ENCODE measurements at regions not wholly inside any gene's neighbourhood (a gene's known extent, or its start where the extent isn't known, plus 50 kb on each side); places are given as distances from the start of the nearest gene placed in this dataset.
"Not testable (repeated sequence)": the region's sequence is repeated elsewhere in the genome, so short reads cannot be mapped to it uniquely, and the experiment has no call there.

DNA sequence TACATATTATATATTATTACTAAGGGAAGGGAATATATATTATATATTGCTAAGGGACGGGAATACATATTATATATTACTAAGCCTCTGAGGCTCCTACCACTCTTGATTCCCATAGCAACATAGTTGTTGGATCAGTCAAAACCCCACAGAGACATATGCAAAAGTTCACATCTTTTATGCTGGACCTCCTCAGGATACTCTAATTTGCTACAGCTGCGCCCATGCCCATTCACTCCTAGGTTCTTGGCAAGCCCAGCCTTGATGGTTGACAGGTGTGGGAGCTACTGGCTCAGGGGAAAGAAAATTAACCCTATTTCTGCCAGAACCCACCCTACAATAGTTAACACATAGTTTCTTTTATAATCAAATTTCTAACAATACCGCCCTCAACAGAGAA lies 752.2 kb downstream of the TTLL7 start:
- DNase-seq (ENCODE audit: low read depth); H3K4me3 ChIP-seq (ENCODE audit: low read depth, low read length): not testable (repeated sequence)

DNA sequence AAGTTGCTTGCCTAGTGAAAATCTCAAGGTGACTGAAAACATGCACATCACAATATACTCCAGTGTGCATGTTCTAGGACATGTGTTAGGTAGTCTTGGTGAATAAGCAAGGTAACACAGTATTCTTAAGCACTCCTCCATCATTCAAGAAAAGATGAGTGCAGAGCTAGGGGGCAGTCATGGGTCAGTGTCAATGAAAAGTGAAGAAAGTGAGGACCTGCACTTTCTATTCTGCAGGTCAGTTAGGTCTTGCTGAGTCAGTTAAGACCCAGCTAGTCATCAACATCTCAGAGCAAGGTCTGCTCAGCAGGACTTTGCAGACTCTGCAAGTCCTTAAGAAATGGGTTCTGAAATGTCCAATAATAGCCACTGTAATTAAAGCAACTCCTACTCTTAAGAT lies 754.1 kb downstream of the TTLL7 start:
- H3K4me3 ChIP-seq (ENCODE audit: low read depth, low read length): not testable (repeated sequence)
- peak; percentile 6 for DNase-seq (ENCODE audit: low read depth)

DNA sequence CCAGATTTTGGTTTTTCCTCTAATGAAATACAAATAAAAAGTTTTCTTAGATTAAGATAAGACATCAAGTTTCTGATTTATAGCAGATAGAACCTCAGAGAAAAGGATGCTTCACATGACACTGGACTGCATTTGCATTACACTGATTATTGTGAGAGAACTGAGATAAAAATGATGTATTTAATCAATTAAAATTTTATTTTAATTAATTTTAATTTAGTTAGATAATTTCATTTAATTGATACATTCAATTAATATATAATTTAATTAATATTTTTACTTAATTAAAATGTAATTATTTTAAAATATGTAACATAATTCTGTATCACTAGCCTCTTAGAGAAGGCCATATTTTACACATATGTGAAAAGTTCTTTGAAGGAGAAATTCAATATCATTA lies 759.4 kb downstream of the TTLL7 start:
- not testable (repeated sequence) for DNase-seq (ENCODE audit: low read depth); H3K4me3 ChIP-seq (ENCODE audit: low read depth, low read length)

DNA sequence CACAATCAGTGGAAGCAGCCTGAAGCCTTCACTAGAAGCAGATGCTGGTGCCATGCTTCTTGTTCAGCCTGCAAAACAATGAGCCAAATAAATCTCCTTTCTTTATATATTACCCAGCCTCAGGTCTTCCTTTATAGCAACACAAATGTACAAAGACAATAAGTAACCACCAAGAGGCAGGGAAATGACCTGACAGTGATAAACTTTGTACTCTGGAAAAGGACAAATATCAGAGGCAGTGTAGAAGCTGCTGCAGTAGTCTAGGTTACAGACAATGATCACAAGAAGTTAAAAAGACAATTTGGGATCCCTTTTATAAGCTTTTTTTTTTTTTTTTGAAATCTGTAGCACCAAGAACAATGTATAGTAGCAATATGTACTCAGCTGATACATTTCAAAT lies 760.3 kb downstream of the TTLL7 start:
- H3K4me3 ChIP-seq (ENCODE audit: low read depth, low read length); DNase-seq (ENCODE audit: low read depth): not testable (repeated sequence)

DNA sequence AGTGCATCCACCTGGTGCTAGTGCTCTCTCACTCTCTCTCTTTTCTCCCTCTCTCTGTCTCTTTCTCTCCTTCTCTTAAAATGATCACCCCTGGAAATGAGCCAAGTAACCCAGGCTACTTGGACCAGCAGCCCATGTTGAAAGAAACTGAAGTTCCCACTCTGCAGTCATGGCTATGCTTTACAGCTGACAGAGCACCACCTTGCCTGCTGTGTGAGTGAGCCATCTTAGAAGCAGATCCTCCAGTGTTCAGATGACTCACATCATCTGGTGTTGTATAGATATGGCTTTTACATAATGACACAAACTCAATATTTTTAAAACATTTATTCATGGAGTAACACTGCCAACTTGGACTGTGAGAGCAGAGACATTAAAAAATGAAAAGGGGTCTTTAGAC lies 779.1 kb downstream of the TTLL7 start:
- not testable (repeated sequence) for DNase-seq (ENCODE audit: low read depth); H3K4me3 ChIP-seq (ENCODE audit: low read depth, low read length)

DNA sequence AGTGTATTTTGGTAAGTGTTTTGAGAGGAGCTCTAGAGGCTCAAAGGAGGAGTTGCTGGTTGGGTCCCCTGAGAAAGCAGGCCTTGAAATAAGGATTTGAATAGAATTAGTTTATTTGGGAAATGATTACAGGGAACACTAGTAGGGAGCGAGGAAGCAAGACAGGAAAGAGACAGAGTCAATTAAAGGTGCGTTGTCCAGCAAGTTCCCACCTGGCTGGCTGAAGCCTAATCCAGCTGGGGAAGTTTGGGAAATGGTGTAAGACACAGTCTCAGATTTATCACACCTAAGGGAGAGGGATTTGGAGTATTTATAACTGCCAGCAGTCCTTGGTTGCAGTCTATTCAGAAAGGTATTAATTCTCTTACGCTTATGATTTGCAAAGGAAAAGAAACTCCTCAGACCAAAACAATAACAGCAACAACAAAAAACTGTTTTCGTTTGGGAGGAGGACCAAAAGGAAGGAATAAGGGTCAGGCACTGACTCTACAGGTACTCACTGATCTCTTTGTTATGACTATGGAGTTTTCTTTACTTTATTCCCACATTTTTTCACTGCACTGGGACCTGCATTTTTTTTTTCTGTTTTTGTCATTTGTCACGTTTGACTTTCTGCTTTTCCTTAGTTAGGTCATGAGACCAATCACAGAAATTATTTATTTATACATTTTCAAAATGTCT lies 780.8 kb downstream of the TTLL7 start:
- DNase-seq (ENCODE audit: low read depth); H3K4me3 ChIP-seq (ENCODE audit: low read depth, low read length): not testable (repeated sequence)

DNA sequence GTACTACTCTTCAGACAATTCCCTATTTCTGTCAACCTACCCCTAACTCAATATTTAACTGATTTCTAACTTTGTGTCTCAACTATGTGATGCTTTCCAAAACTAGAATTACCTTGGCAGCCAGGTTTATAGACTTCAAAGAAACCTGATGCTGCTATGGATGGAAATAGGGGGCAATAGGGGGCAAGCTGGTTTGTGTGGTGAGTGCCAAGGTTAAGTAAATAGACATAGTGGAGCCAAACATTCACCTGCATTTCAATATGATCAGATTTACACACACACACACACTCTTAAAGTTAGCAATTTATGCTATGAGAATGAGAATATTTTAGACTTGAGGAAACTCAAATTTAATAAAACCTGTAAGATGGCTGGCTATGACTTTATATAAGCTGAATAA lies 784.6 kb downstream of the TTLL7 start:
- DNase-seq (ENCODE audit: low read depth); H3K4me3 ChIP-seq (ENCODE audit: low read depth, low read length): not testable (repeated sequence)

DNA sequence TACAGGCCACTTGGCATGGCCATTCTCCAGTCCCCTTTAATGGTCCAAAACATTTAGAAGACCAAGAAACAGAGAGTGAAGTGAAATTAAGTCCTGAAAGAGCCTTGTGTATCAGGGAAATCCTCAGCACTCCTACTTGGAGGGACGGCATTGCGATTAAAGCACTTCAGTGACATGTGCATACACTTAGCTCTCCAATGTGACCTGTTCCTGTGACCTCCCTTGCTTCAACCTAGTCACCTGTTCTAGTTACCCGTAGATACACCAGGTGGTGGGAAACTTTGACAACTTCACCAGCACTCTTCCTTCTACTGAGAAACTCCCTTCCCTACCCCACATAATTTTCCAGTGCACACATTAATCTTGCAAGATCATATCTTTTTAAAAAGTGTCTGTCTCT lies 785.3 kb downstream of the TTLL7 start:
- H3K4me3 ChIP-seq (ENCODE audit: low read depth, low read length); DNase-seq (ENCODE audit: low read depth): not testable (repeated sequence)

DNA sequence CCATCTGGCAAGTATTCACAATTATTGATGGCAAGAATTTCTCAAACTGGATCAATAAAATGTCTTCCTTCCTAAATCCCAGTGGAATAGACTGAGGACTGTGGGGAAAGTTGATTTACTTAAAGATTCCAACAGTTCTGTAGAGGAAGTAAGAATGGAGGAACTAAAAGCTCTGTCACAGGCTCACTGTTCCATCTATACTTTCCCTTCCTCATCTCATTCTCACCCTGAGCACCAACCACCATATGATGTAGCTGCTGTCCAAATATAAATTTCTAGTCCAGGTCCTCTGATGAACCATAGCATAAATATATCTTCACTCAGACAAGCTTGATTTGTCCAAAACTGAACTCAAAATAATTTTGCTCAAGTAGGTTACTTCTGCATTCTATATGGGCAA lies 786.9 kb downstream of the TTLL7 start:
- DNase-seq (ENCODE audit: low read depth); H3K4me3 ChIP-seq (ENCODE audit: low read depth, low read length): not testable (repeated sequence)

DNA sequence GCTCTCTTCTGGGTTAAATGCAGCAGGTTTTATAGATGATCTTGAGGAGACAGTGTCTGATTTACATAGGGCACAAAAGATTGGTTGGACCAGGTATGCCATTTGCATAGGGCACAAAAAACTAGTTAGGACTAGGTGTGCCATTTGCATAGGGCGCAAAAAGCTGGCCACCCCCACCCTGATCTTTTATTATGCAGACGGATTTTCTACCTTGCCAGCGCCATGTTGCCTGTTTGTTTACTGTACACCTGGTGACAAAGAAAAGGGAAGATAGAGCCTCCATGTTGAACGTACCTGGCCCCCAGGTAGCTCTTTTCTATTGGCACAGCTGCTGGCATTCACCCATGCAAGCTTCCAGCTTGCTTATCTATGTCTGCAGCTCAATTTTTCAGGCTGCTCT lies 790.4 kb downstream of the TTLL7 start:
- not testable (repeated sequence) for H3K4me3 ChIP-seq (ENCODE audit: low read depth, low read length); DNase-seq (ENCODE audit: low read depth)

DNA sequence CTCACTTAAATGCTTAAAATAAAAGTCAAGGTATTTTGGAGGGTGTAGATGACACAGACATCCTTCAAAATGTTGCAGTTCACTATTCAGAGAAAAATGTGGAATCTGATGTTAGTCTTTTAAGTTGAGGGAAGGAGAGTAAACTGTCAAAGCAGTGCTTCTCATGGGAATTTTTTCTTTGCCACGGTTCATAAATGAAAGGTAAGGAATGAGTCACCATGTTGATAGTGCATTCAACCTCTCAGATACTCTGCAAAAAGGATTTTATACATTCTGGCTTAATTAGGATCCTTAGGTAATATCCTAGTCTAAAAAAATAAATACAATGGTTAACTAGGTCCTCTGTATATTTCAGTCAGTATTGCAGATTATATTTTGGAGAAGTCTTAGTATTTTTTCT lies 804.3 kb downstream of the TTLL7 start:
- not testable (repeated sequence) for H3K4me3 ChIP-seq (ENCODE audit: low read depth, low read length); DNase-seq (ENCODE audit: low read depth)

DNA sequence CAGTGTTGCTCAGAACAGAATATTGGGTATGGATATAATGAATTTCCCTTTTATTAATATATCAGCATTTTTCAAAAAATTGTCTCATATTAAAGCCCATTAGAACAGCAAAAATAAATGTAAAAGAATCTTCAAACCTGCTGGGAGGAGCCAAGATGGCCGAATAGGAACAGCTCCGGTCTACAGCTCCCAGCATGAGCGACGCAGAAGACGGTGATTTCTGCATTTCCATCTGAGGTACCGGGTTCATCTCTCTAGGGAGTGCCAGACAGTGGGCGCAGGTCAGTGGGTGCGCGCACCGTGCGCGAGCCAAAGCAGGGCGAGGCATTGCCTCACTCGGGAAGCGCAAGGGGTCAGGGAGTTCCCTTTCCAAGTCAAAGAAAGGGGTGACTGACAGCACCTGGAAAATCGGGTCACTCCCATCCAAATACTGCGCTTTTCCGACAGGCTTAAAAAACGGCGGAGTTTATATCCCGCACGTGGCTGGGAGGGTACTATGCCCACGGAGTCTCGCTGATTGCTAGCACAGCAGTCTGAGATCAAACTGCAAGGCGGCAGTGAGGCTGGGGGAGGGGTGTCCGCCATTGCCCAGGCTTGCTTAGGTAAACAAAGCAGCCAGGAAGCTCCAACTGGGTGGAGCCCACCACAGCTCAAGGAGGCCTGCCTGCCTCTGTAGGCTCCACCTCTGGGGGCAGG lies 816.8 kb downstream of the TTLL7 start:
- DNase-seq (ENCODE audit: low read depth); H3K4me3 ChIP-seq (ENCODE audit: low read depth, low read length): not testable (repeated sequence)

DNA sequence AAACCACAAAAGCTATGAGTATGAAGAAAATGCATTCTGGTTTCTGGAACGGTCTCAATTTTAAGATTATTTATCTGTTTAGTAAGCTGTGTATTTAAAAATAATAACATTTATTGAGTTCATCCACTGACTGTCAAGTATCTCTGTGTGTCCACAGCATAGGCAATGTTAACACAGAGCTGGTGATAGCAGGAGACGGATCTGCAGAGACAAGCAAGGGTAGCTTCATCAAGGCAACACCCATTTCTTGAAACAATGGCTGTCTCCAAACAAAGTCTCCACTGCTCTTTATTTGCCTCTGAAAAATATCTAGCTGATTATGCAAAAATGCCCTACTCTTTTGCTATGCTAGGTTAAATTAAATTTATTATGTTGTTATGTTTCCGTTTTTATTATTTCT lies 818.3 kb downstream of the TTLL7 start:
- not testable (repeated sequence) for DNase-seq (ENCODE audit: low read depth); H3K4me3 ChIP-seq (ENCODE audit: low read depth, low read length)

DNA sequence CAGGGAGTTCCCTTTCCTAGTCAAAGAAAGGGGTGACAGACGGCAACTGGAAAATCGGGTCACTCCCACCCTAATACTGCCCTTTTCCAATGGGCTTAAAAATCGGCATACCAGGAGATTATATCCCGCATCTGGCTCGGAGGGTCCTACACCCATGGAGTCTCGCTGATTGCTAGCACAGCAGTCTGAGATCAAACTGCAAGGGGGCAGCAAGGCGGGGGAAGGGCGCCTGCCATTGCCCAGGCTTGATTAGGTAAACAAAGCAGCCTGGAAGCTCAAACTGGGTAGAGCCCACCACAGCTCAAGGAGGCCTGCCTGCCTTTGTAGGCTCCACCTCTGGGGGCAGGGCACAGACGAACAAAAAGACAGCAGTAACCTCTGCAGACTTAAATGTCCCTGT lies 831.3 kb downstream of the TTLL7 start:
- not testable (repeated sequence) for H3K4me3 ChIP-seq (ENCODE audit: low read depth, low read length); DNase-seq (ENCODE audit: low read depth)

DNA sequence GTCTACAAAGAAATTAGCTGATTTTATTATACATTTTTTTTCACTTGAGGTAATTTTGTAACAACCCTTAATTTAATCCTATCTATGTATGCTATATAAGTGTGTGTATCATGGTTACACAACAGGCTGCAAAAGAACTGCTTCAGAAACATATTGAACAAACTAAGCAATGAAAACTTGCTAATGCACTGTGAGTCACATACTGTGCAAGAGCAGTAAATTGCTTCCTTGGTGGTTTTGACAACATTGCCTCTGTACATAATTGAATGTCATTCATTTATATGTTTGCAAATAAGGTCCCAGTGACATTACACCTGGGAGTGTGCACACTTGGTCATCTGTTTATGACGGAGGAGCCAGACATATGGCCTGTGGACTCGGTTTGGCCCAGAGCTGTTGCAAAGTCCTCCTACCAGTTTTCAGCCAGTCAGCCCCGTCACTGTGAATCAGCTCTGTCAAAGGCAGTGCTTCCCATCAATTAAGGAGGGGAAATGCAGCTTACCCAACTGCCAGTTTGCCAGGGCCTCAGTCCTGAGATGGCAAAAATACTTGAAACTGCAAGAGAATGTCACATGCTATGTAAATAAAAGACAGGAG lies 835.0 kb downstream of the TTLL7 start:
- H3K4me3 ChIP-seq (ENCODE audit: low read depth, low read length); DNase-seq (ENCODE audit: low read depth): not testable (repeated sequence)

DNA sequence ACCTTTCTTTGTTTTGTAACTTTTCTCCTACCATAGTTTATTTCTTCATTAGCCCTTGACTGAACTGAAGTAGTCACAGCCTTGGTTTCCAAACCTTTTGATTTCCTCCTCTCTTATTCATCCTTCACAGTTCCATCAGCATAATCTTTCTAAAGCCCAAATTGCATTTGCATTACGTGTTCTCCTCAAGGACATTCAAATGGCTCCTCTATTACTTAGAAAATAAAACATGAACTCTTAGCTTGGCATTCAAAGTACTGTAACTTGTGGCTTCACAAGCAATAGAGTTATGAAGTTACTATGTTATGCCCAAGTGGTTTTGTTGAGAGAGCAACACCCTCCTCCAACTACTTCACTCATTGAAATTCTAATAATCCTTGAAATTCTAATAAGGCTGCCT lies 840.0 kb downstream of the TTLL7 start:
- H3K4me3 ChIP-seq (ENCODE audit: low read depth, low read length); DNase-seq (ENCODE audit: low read depth): not testable (repeated sequence)

DNA sequence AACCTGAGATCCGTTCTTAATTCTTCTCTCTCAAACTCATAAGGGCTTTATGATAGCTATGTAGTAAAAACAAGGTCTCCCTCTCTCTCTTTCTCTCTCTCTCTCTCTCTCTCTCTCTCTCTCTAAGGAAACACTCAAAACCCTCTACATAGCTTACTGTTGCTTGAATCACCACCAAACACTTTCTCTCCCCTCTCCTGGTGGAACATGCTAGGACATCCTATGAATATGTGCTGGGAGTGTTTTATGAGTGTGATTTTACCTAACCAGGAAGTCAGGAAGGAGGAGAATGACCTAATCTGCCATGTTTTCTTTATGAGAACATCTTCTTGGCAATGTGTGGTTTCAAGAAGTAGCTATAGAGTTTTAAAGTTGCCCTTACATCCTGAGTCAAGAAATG lies 844.6 kb downstream of the TTLL7 start:
- not testable (repeated sequence) for DNase-seq (ENCODE audit: low read depth); H3K4me3 ChIP-seq (ENCODE audit: low read depth, low read length)

DNA sequence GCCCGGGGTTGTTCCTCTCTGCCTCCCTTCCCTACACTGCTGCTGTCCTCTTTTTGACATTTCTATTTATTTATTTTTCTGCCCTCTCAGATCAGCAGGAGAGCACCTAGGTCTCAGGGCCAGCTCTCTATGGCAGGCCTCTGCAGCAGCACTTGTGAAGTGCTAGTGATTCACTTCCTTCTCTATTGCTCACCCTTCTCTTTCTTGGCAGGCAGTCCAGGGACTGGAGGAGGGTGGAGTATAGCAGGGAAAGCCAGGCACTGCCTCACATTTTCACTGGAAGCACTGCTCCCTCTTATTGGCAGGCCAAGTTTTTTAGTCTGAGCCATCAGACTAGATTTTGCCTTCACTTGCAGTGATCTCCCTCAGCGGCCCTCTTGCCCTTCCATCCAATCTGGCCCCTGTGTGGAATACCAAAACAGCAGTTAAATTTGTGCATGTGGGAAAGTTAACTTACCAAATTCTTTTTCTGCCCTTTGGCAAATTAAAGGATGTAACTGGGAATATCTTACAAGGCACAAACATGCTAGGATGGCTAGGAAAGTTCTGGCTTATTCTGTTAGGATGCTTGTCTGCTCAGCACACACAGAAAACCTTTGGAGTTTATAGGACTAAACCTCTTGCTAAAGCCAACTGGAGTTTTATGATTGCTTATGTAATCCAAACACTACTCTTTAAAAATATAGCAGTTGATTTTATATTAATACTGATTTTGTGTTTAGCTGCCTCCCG lies 847.6 kb downstream of the TTLL7 start:
- not testable (repeated sequence) for H3K4me3 ChIP-seq (ENCODE audit: low read depth, low read length); DNase-seq (ENCODE audit: low read depth)

DNA sequence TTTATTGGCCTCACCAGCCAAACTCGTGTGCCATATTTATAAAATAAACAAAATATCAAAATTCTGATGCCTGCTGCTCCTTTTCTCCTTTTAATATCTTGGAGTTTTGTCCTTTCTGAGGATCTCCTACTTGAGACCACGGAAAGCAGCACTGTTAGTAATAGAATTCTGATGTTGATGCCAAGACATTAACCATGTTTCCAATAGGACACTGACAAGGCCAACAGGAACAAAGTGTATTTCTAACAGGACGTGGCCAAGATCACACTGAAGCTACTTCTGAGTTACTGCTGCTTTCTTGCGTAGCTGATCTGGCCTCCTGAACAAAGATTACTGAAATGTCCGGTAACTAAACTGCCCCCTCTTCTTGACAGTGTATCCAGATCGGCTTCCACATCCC lies 848.5 kb downstream of the TTLL7 start:
- not testable (repeated sequence) for DNase-seq (ENCODE audit: low read depth); H3K4me3 ChIP-seq (ENCODE audit: low read depth, low read length)

DNA sequence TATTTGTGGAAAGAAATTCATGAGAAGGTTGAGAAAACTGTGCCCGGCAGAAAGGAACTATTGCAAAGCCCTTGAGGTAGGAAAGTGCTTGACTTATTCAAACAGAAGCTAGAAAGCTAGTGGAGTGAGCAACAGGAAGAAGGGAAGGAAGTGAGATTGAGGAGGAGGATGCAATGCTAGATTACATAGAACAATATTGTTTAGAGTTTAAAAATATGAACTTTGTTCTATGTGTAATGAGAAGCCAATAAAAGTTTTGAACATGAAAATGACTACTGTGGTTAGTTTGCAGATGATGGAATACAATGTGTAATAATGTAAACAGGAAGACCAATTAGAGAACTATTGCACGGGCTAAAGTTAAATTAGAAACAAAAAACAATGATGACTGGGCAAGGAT lies 853.1 kb downstream of the TTLL7 start:
- DNase-seq (ENCODE audit: low read depth); H3K4me3 ChIP-seq (ENCODE audit: low read depth, low read length): not testable (repeated sequence)

Data from NB4 (cell line).